Gastrocnemius medialis (tissue), 4 donors: ENCODE measurements at regions not wholly inside any gene's neighbourhood (a gene's known extent, or its start where the extent isn't known, plus 50 kb on each side); places are given as distances from the start of the nearest gene placed in this dataset.

Experiments
- ATAC-seq, 2 donors: fragments of 150-250 bp; one replicate each; pipeline ENCODE4 v1.9.1; 2016
- DNase-seq, 2 donors: peaks; one replicate each; pipeline ENCODE4 v3.0.0-alpha.2; 2019
- H3K27ac ChIP-seq, 4 donors: fragments of 200-600 bp; sonication (generic); 1 replicate in 1 of 4; 2 replicates in 3 of 4; pipeline ENCODE4 v1.5.1; 2016 to 2018; ENCODE audit warnings: mild to moderate bottlenecking in 2 of 4, moderate library complexity in 1 of 4
- H3K27me3 ChIP-seq, 3 donors: fragments of 200-600 bp; sonication (generic) in 2 of 3; 1 replicate in 1 of 3; 2 replicates in 2 of 3; pipeline versions ENCODE4 v1.5.1 to v1.6.0; 2016 to 2019; ENCODE audit warnings: mild to moderate bottlenecking in 1 of 3, moderate library complexity in 1 of 3
- H3K36me3 ChIP-seq, 2 donors: fragments of 200-600 bp; sonication (generic) in 1 of 2; one replicate each; pipeline ENCODE4 v1.5.1; 2017 to 2018
- H3K4me1 ChIP-seq, 2 donors: fragments of 200-600 bp; sonication (generic) in 1 of 2; one replicate each; pipeline ENCODE4 v1.5.1; 2016 to 2017; ENCODE audit warnings: mild to moderate bottlenecking in 2 of 2
- H3K4me3 ChIP-seq, 4 donors: fragments of 200-600 bp; sonication (generic) in 3 of 4; 1 replicate in 1 of 4; 2 replicates in 3 of 4; pipeline ENCODE4 v1.5.1; 2016 to 2019; ENCODE audit warnings: mild to moderate bottlenecking in 2 of 4
- H3K9me3 ChIP-seq, 3 donors: fragments of 200-600 bp; sonication (generic) in 2 of 3; 1 replicate in 1 of 3; 2 replicates in 2 of 3; pipeline ENCODE4 v1.5.1; 2016 to 2019
- CTCF ChIP-seq, 5 experiments: fragments of 450-650 bp in 3 of 5; fragments of 200-600 bp in 2 of 5; sonication (generic) in 2 of 5; IDR thresholded peaks in 4 of 5; conservative IDR thresholded peaks in 1 of 5; 1 replicate in 4 of 5; 2 replicates in 1 of 5; pipeline ENCODE4 v1.5.1; 2016 to 2019; ENCODE audit warnings: antibody characterized with exemption in 5 of 5, mild to moderate bottlenecking in 3 of 5, moderate library complexity in 3 of 5
- POLR2A ChIP-seq, 2 donors: fragments of 450-650 bp; IDR thresholded peaks; one replicate each; pipeline ENCODE4 v1.6.1; 2017; ENCODE audit warnings: antibody characterized with exemption in 2 of 2, mild to moderate bottlenecking in 2 of 2, moderate library complexity in 2 of 2
- in situ Hi-C, 4 donors: fragments of 200-750 bp; cut with MboI; loops; one replicate each; pipeline versions ENCODE4 v1.15.0 to v1.8.0; 2017; ENCODE audit warnings: low sequenced_read_pairs in 4 of 4
- intact Hi-C: fragments of 100-400 bp; cut with DNase I; formaldehyde crosslinking; loops from one replicate; pipeline ENCODE4 v1.15.1; 2023; ENCODE audit warnings: low total_unique reads

- no peak for ATAC-seq
- TF ChIP-seq POLR2A (IDR thresholded peaks at IDR 0.05) (no peak), CTCF (IDR thresholded peaks at IDR 0.05 in 4 of 5, conservative IDR thresholded peaks at IDR 0.05 in 1 of 5) (no peak)
- in situ Hi-C loops: no loop called here
These were observed 351.7 kb downstream of the DIRAS2 start for GRCh38 chr9:90290716-90291485.

GRCh38 chr9:90296539-90296938 lies 346.1 kb downstream of the DIRAS2 start:
- DNase-seq (no peak), ATAC-seq (no peak)
- H3K27me3 ChIP-seq: peaks cover 0 to 5% (median 0%) of the 10 kb centered on the region in 3 donors
- TF ChIP-seq POLR2A (IDR thresholded peaks at IDR 0.05) (no peak), CTCF (IDR thresholded peaks at IDR 0.05 in 4 of 5, conservative IDR thresholded peaks at IDR 0.05 in 1 of 5) (no peak)
- intact Hi-C loops: no loop called here
- in situ Hi-C loops: no loop called here
- H3K36me3 ChIP-seq: no peaks in the 10 kb centered on the region
- H3K4me3 ChIP-seq: no peak overlapping the region
- no peak overlapping the region for H3K27ac ChIP-seq
- no peaks in the 10 kb centered on the region for H3K9me3 ChIP-seq
- no peaks in the 10 kb centered on the region for H3K4me1 ChIP-seq

More at GRCh38 chr9:90290716-90291485, 351.7 kb downstream of the DIRAS2 start:
- intact Hi-C loops: no loop called here
- H3K27me3 ChIP-seq: no peaks in the 10 kb centered on the region
- H3K9me3 ChIP-seq: no peaks in the 10 kb centered on the region
- H3K27ac ChIP-seq: no peak overlapping the region
- DNase-seq: no peak
- H3K4me1 ChIP-seq: no peaks in the 10 kb centered on the region
- H3K36me3 ChIP-seq: no peaks in the 10 kb centered on the region
- H3K4me3 ChIP-seq: no peak overlapping the region

- H3K4me1 ChIP-seq: no peaks in the 10 kb centered on the region
- ATAC-seq (no peak), DNase-seq (no peak)
- H3K9me3 ChIP-seq: no peaks in the 10 kb centered on the region
- in situ Hi-C loops (no loop called here), intact Hi-C loops (no loop called here)
- H3K36me3 ChIP-seq: no peaks in the 10 kb centered on the region
- TF ChIP-seq POLR2A (IDR thresholded peaks at IDR 0.05): no peak
- TF ChIP-seq CTCF (IDR thresholded peaks at IDR 0.05 in 4 of 5, conservative IDR thresholded peaks at IDR 0.05 in 1 of 5): no peak
- no peak overlapping the region for H3K27ac ChIP-seq
- peaks cover 0 to 5% (median 0%) of the 10 kb centered on the region in 3 donors for H3K27me3 ChIP-seq
- no peak overlapping the region for H3K4me3 ChIP-seq
These were observed 342.7 kb downstream of the DIRAS2 start for GRCh38 chr9:90299968-90300367.

GRCh38 chr9:90300611-90301276 lies 341.9 kb downstream of the DIRAS2 start:
- TF ChIP-seq CTCF (IDR thresholded peaks at IDR 0.05 in 4 of 5, conservative IDR thresholded peaks at IDR 0.05 in 1 of 5) (no peak), POLR2A (IDR thresholded peaks at IDR 0.05) (no peak)
- ATAC-seq (no peak), DNase-seq (no peak)
- in situ Hi-C loops (no loop called here), intact Hi-C loops (no loop called here)
- H3K9me3 ChIP-seq: no peaks in the 10 kb centered on the region
- H3K27me3 ChIP-seq: peaks cover 0 to 5% (median 0%) of the 10 kb centered on the region in 3 donors
- H3K36me3 ChIP-seq: no peaks in the 10 kb centered on the region
- no peak overlapping the region for H3K27ac ChIP-seq
- H3K4me3 ChIP-seq: no peak overlapping the region
- H3K4me1 ChIP-seq: no peaks in the 10 kb centered on the region
